Natural killer cell (primary cell): ENCODE measurements at regions not wholly inside any gene's neighbourhood (a gene's known extent, or its start where the extent isn't known, plus 50 kb on each side); places are given as distances from the start of the nearest gene placed in this dataset.

ENCODE experiments used
- ATAC-seq, 3 donors: fragments of 150-1000 bp in 2 of 3; fragments of 200-7000 bp in 1 of 3; cut with Tn5 transposase; 1 replicate in 1 of 3; 2 replicates in 2 of 3; pipeline ENCODE4 v1.10.0; 2021; ENCODE audit warnings: mild to moderate bottlenecking in 2 of 3, moderate library complexity in 2 of 3
- DNase-seq, 2 donors: peaks; one replicate each; pipeline versions ENCODE4 v3.0.0 to v3.0.0-alpha.2; 2013 to 2021; ENCODE audit warnings: mixed read lengths in 1 of 2
- H3K27ac ChIP-seq: one replicate; pipeline ENCODE4 v1.5.1; 2013; ENCODE audit warnings: mild to moderate bottlenecking, low read length
- H3K27me3 ChIP-seq: one replicate; pipeline ENCODE4 v1.6.1; 2013; ENCODE audit warnings: low read length; ENCODE audit not compliant: control insufficient read depth, insufficient read depth
- H3K36me3 ChIP-seq: one replicate; pipeline ENCODE4 v1.6.1; 2013; ENCODE audit warnings: low read length; ENCODE audit not compliant: control insufficient read depth, insufficient read depth
- H3K4me1 ChIP-seq: one replicate; pipeline ENCODE4 v1.6.1; 2013; ENCODE audit warnings: low read length; ENCODE audit not compliant: control insufficient read depth, insufficient read depth
- H3K4me3 ChIP-seq: one replicate; pipeline ENCODE4 v1.5.1; 2013; ENCODE audit warnings: low read length
- H3K9me3 ChIP-seq: one replicate; pipeline ENCODE4 v1.6.1; 2013; ENCODE audit warnings: low read length; ENCODE audit not compliant: control insufficient read depth, insufficient read depth
- H3K27ac Mint-ChIP-seq, 2 donors: one replicate each; pipeline ENCODE4 v1.8.0; 2022; ENCODE audit warnings: mild to moderate bottlenecking in 2 of 2, mixed read lengths in 2 of 2, moderate library complexity in 1 of 2
- H3K27me3 Mint-ChIP-seq, 2 donors: one replicate each; pipeline ENCODE4 v1.8.0; 2022; ENCODE audit warnings: low read depth in 2 of 2, mixed read lengths in 2 of 2
- H3K36me3 Mint-ChIP-seq: one replicate; pipeline ENCODE4 v1.8.0; 2022; ENCODE audit warnings: mixed read lengths
- H3K4me1 Mint-ChIP-seq, 2 donors: one replicate each; pipeline ENCODE4 v1.8.0; 2022; ENCODE audit warnings: mixed read lengths in 2 of 2
- H3K4me3 Mint-ChIP-seq: one replicate; pipeline ENCODE4 v1.8.0; 2022; ENCODE audit warnings: mild to moderate bottlenecking, moderate library complexity, mixed read lengths
- H3K9me3 Mint-ChIP-seq, 2 donors: one replicate each; pipeline ENCODE4 v1.8.0; 2022; ENCODE audit warnings: mixed read lengths in 2 of 2
- CTCF ChIP-seq: fragments of 200-600 bp; IDR thresholded peaks from one replicate; pipeline ENCODE4 v1.8.0; 2022; ENCODE audit warnings: antibody characterized with exemption
- whole genome bisulfite sequencing: methylation state at CpG from one replicate; pipeline ENCODE4 v1.1.7; 2013; ENCODE audit warnings: missing lambda C conversion rate; ENCODE audit not compliant: insufficient coverage; 5-methylcytosine and 5-hydroxymethylcytosine counted together
- intact Hi-C: fragments of 100-400 bp; cut with micrococcal nuclease; formaldehyde crosslinking; loops from one replicate; pipeline ENCODE4 v1.14.2; 2022

GRCh38 chr18:67621049-67621713 lies 104.7 kb upstream of the DSEL start:
- H3K9me3 Mint-ChIP-seq = peaks cover 2 to 3% of the 10 kb centered on the region in 2 donors
- Histone ChIP-seq H3K27ac (no peak overlapping the region), H3K9me3 (no peaks in the 10 kb centered on the region), H3K36me3 (no peaks in the 10 kb centered on the region), H3K4me3 (no peak overlapping the region), H3K4me1 (no peaks in the 10 kb centered on the region), H3K27me3 (no peaks in the 10 kb centered on the region)
- H3K4me1 Mint-ChIP-seq = no peaks in the 10 kb centered on the region
- TF ChIP-seq CTCF = no peak
- intact Hi-C loops = no loop called here
- no peaks in the 10 kb centered on the region for H3K36me3 Mint-ChIP-seq
- DNase-seq = no peak
- 71% methylated on average over 2 of the region's 2 CpGs for WGBS
- ATAC-seq = no peak
- no peak overlapping the region for H3K27ac Mint-ChIP-seq
- H3K27me3 Mint-ChIP-seq = no peaks in the 10 kb centered on the region
- no peak overlapping the region for H3K4me3 Mint-ChIP-seq

GRCh38 chr18:67618061-67618460 lies 101.5 kb upstream of the DSEL start:
- no peak overlapping the region for H3K4me3 Mint-ChIP-seq
- TF ChIP-seq CTCF = no peak
- H3K27me3 ChIP-seq = no peaks in the 10 kb centered on the region
- peaks cover 3 to 8% of the 10 kb centered on the region in 2 donors for H3K9me3 Mint-ChIP-seq
- no peaks in the 10 kb centered on the region for H3K9me3 ChIP-seq
- H3K4me3 ChIP-seq = no peak overlapping the region
- no peak overlapping the region for H3K27ac Mint-ChIP-seq
- intact Hi-C loops = no loop called here
- no peaks in the 10 kb centered on the region for H3K27me3 Mint-ChIP-seq
- DNase-seq = no peak
- no peaks in the 10 kb centered on the region for H3K36me3 ChIP-seq
- no peaks in the 10 kb centered on the region for H3K4me1 Mint-ChIP-seq
- 81% methylated on average over 4 of the region's 4 CpGs for WGBS
- H3K36me3 Mint-ChIP-seq = no peaks in the 10 kb centered on the region
- H3K27ac ChIP-seq = no peak overlapping the region
- no peak for ATAC-seq
- no peaks in the 10 kb centered on the region for H3K4me1 ChIP-seq

- ATAC-seq = no peak
These were observed 99.4 kb upstream of the DSEL start for GRCh38 chr18:67615876-67616275.

More at GRCh38 chr18:67615876-67616275, 99.4 kb upstream of the DSEL start:
- Histone ChIP-seq H3K27me3 (no peaks in the 10 kb centered on the region), H3K27ac (no peak overlapping the region), H3K36me3 (no peaks in the 10 kb centered on the region), H3K4me1 (no peaks in the 10 kb centered on the region), H3K4me3 (no peak overlapping the region), H3K9me3 (no peaks in the 10 kb centered on the region)
- TF ChIP-seq CTCF = no peak
- WGBS = 77% methylated on average over 1 of the region's 3 CpGs
- Mint-ChIP-seq H3K27ac (no peak overlapping the region), H3K4me3 (no peak overlapping the region), H3K27me3 (no peaks in the 10 kb centered on the region), H3K36me3 (no peaks in the 10 kb centered on the region), H3K9me3 (peaks cover 6 to 7% of the 10 kb centered on the region in 2 donors), H3K4me1 (no peaks in the 10 kb centered on the region)
- no peak for DNase-seq
- intact Hi-C loops = no loop called here
